Endothelial cell of umbilical vein (primary cell): ENCODE measurements at regions not wholly inside any gene's neighbourhood (a gene's known extent, or its start where the extent isn't known, plus 50 kb on each side); places are given as distances from the start of the nearest gene placed in this dataset.

ENCODE experiments used
- EZH2 ChIP-seq: IDR thresholded peaks from 2 replicates; pipeline ENCODE4 v1.6.1; 2012; ENCODE audit warnings: borderline replicate concordance, low read depth, mild to moderate bottlenecking, moderate library complexity, low read length, inconsistent platforms; ENCODE audit not compliant: severe bottlenecking
- FOS ChIP-seq: IDR thresholded peaks from 2 replicates; pipeline ENCODE4 v1.6.1; 2011; ENCODE audit warnings: mild to moderate bottlenecking, low read length, moderate library complexity, borderline replicate concordance; ENCODE audit not compliant: insufficient read depth
- JUN ChIP-seq: IDR thresholded peaks from 2 replicates; pipeline ENCODE4 v1.6.1; 2011; ENCODE audit warnings: borderline replicate concordance, low read depth; ENCODE audit not compliant: insufficient read length, insufficient read depth
- MAX ChIP-seq: IDR thresholded peaks from 2 replicates; pipeline ENCODE4 v1.6.1; 2011; ENCODE audit not compliant: insufficient read depth, insufficient read length
- MYC ChIP-seq: IDR thresholded peaks from one replicate; pipeline ENCODE4 v1.6.1; 2011; ENCODE audit warnings: mild to moderate bottlenecking, low read depth, low read length
- POLR2A ChIP-seq: IDR thresholded peaks from 2 replicates; pipeline ENCODE4 v1.6.1; 2012; ENCODE audit warnings: low read depth, mild to moderate bottlenecking, control low read depth, low read length
- POLR2AphosphoS5 ChIP-seq: IDR thresholded peaks from 2 replicates; pipeline ENCODE4 v1.6.1; 2012; ENCODE audit warnings: low read depth, mild to moderate bottlenecking, control low read depth, low read length, moderate library complexity; ENCODE audit not compliant: insufficient read depth
- TF ChIP-seq, protein P1 (sequence below), 2 donors: IDR thresholded peaks; 1 replicate in 1 of 2; 2 replicates in 1 of 2; pipeline ENCODE4 v1.5.1; 2011; ENCODE audit warnings: low read length in 2 of 2, mild to moderate bottlenecking in 2 of 2, moderate library complexity in 2 of 2, control low read depth in 1 of 2, inconsistent platforms in 1 of 2, low read depth in 1 of 2; ENCODE audit not compliant: insufficient read depth in 1 of 2; ENCODE audit errors: extremely low read depth in 1 of 2

GRCh38 chr6:40077315-40077714, 143.1 kb upstream of the MOCS1 start:
- TF ChIP-seq, protein P1, sequence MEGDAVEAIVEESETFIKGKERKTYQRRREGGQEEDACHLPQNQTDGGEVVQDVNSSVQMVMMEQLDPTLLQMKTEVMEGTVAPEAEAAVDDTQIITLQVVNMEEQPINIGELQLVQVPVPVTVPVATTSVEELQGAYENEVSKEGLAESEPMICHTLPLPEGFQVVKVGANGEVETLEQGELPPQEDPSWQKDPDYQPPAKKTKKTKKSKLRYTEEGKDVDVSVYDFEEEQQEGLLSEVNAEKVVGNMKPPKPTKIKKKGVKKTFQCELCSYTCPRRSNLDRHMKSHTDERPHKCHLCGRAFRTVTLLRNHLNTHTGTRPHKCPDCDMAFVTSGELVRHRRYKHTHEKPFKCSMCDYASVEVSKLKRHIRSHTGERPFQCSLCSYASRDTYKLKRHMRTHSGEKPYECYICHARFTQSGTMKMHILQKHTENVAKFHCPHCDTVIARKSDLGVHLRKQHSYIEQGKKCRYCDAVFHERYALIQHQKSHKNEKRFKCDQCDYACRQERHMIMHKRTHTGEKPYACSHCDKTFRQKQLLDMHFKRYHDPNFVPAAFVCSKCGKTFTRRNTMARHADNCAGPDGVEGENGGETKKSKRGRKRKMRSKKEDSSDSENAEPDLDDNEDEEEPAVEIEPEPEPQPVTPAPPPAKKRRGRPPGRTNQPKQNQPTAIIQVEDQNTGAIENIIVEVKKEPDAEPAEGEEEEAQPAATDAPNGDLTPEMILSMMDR (IDR thresholded peaks at IDR 0.05; ENCODE audit: extremely low read depth in 1 of 2, insufficient read depth in 1 of 2, low read depth in 1 of 2, low read length in 2 of 2): no peak
- TF ChIP-seq POLR2A: no peak
- TF ChIP-seq POLR2AphosphoS5: no peak
- no peak for TF ChIP-seq EZH2
- no peak for TF ChIP-seq JUN
- TF ChIP-seq MYC: no peak
- TF ChIP-seq MAX: no peak
- TF ChIP-seq FOS: no peak
